ENCODE measurements at regions not wholly inside any gene's neighbourhood (a gene's known extent, or its start where the extent isn't known, plus 50 kb on each side); places are given as distances from the start of the nearest gene placed in this dataset.

- POLR2A ChIA-PET, result no interaction called here
- Mint-ChIP-seq H3K36me3 (ENCODE audit: low read depth) (no peaks in the 10 kb centered on the region), H3K4me1 (ENCODE audit: low read depth) (no peaks in the 10 kb centered on the region), H3K27me3 (peaks cover 22% of the 10 kb centered on the region), H3K9me3 (no peaks in the 10 kb centered on the region), H3K27ac (no peak overlapping the region), H3K4me3 (no peak overlapping the region)
- intact Hi-C loops (cut with DNase I, micrococcal nuclease), result no loop called here
- ATAC-seq (ENCODE audit: poor library complexity) (no peak), DNase-seq (no peak)
- CTCF ChIA-PET, result no interaction called here
- TF ChIP-seq, protein P1, sequence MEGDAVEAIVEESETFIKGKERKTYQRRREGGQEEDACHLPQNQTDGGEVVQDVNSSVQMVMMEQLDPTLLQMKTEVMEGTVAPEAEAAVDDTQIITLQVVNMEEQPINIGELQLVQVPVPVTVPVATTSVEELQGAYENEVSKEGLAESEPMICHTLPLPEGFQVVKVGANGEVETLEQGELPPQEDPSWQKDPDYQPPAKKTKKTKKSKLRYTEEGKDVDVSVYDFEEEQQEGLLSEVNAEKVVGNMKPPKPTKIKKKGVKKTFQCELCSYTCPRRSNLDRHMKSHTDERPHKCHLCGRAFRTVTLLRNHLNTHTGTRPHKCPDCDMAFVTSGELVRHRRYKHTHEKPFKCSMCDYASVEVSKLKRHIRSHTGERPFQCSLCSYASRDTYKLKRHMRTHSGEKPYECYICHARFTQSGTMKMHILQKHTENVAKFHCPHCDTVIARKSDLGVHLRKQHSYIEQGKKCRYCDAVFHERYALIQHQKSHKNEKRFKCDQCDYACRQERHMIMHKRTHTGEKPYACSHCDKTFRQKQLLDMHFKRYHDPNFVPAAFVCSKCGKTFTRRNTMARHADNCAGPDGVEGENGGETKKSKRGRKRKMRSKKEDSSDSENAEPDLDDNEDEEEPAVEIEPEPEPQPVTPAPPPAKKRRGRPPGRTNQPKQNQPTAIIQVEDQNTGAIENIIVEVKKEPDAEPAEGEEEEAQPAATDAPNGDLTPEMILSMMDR (IDR thresholded peaks at IDR 0.05), result no peak
- Histone ChIP-seq H3K9me3 (ENCODE audit: control insufficient read depth in 1 of 2, insufficient read depth in 1 of 2, low read length in 2 of 2) (peaks cover 0 to 2% of the 10 kb centered on the region in 2 experiments), H3K4me3 (ENCODE audit: low read length) (no peak overlapping the region), H3K4me1 (ENCODE audit: insufficient read depth, low read length) (no peaks in the 10 kb centered on the region), H3K36me3 (ENCODE audit: insufficient read depth, low read length) (no peaks in the 10 kb centered on the region), H3K27me3 (ENCODE audit: control insufficient read depth in 1 of 2, insufficient read depth in 2 of 2, low read length in 2 of 2) (no peaks in the 10 kb centered on the region), H3K27ac (ENCODE audit: low read depth in 1 of 2, low read length in 2 of 2) (no peak overlapping the region)
These were observed 270.1 kb upstream of the LDB2 start for GRCh38 chr4:17168571-17168970.

- Mint-ChIP-seq H3K27me3 (peaks cover 22% of the 10 kb centered on the region), H3K4me3 (no peak overlapping the region), H3K36me3 (ENCODE audit: low read depth) (no peaks in the 10 kb centered on the region), H3K4me1 (ENCODE audit: low read depth) (no peaks in the 10 kb centered on the region), H3K9me3 (peaks cover 5% of the 10 kb centered on the region), H3K27ac (no peak overlapping the region)
- Histone ChIP-seq H3K27ac (ENCODE audit: low read depth in 1 of 2, low read length in 2 of 2) (no peak overlapping the region), H3K4me3 (ENCODE audit: low read length) (no peak overlapping the region), H3K4me1 (ENCODE audit: insufficient read depth, low read length) (no peaks in the 10 kb centered on the region), H3K27me3 (ENCODE audit: control insufficient read depth in 1 of 2, insufficient read depth in 2 of 2, low read length in 2 of 2) (no peaks in the 10 kb centered on the region), H3K36me3 (ENCODE audit: insufficient read depth, low read length) (no peaks in the 10 kb centered on the region), H3K9me3 (ENCODE audit: control insufficient read depth in 1 of 2, insufficient read depth in 1 of 2, low read length in 2 of 2) (peaks cover 0 to 8% of the 10 kb centered on the region in 2 experiments)
- no peak for ATAC-seq (ENCODE audit: poor library complexity)
- TF ChIP-seq, protein P1 (IDR thresholded peaks at IDR 0.05), result no peak
- ChIA-PET POLR2A (no interaction called here), CTCF (no interaction called here)
- intact Hi-C loops (cut with DNase I, micrococcal nuclease), result no loop called here
- DNase-seq, result no peak
These were observed 268.5 kb upstream of the LDB2 start for GRCh38 chr4:17166954-17167353.

GRCh38 chr4:17165286-17165685 is 266.8 kb upstream of the LDB2 start:
- H3K36me3 ChIP-seq (ENCODE audit: insufficient read depth, low read length), result no peaks in the 10 kb centered on the region
- Mint-ChIP-seq H3K27ac (no peak overlapping the region), H3K4me1 (ENCODE audit: low read depth) (no peaks in the 10 kb centered on the region), H3K27me3 (peaks cover 22% of the 10 kb centered on the region), H3K36me3 (ENCODE audit: low read depth) (no peaks in the 10 kb centered on the region), H3K4me3 (no peak overlapping the region), H3K9me3 (peaks cover 5% of the 10 kb centered on the region)
- POLR2A ChIA-PET, result no interaction called here
- intact Hi-C loops (cut with DNase I, micrococcal nuclease), result no loop called here
- H3K4me1 ChIP-seq (ENCODE audit: insufficient read depth, low read length), result no peaks in the 10 kb centered on the region
- CTCF ChIA-PET, result no interaction called here
- DNase-seq (no peak), ATAC-seq (ENCODE audit: poor library complexity) (no peak)
- H3K4me3 ChIP-seq (ENCODE audit: low read length), result no peak overlapping the region
- no peaks in the 10 kb centered on the region for H3K27me3 ChIP-seq (ENCODE audit: control insufficient read depth in 1 of 2, insufficient read depth in 2 of 2, low read length in 2 of 2)
- peaks cover 0 to 8% of the 10 kb centered on the region in 2 experiments for H3K9me3 ChIP-seq (ENCODE audit: control insufficient read depth in 1 of 2, insufficient read depth in 1 of 2, low read length in 2 of 2)
- TF ChIP-seq, protein P1 (IDR thresholded peaks at IDR 0.05), result no peak
- H3K27ac ChIP-seq (ENCODE audit: low read depth in 1 of 2, low read length in 2 of 2), result no peak overlapping the region

Data from CD4-positive, alpha-beta T cell (primary cell).